Hepatocyte (in vitro differentiated cells): ENCODE measurements at regions not wholly inside any gene's neighbourhood (a gene's known extent, or its start where the extent isn't known, plus 50 kb on each side); places are given as distances from the start of the nearest gene placed in this dataset.

Experiments used
- DNase-seq: peaks from one replicate; pipeline ENCODE4 v3.0.0-alpha.2; 2016; ENCODE audit warnings: low spot score
- H2AFZ ChIP-seq: fragments of 200-600 bp; sonication (generic); 2 replicates; pipeline ENCODE4 v1.6.0; 2016; ENCODE audit warnings: antibody characterized with exemption, mild to moderate bottlenecking
- H3K27ac ChIP-seq: fragments of 200-600 bp; sonication (generic); 2 replicates; pipeline ENCODE4 v1.5.1; 2016; ENCODE audit warnings: mild to moderate bottlenecking
- H3K27me3 ChIP-seq: fragments of 200-600 bp; sonication (generic); 2 replicates; pipeline ENCODE4 v1.6.1; 2016
- H3K36me3 ChIP-seq: fragments of 200-600 bp; sonication (generic); replicated peaks from 2 replicates; pipeline ENCODE4 v1.5.1; 2016; ENCODE audit warnings: low read depth; ENCODE audit not compliant: insufficient read depth
- H3K4me1 ChIP-seq: fragments of 200-600 bp; sonication (generic); 2 replicates; pipeline ENCODE4 v1.5.1; 2016; ENCODE audit warnings: mild to moderate bottlenecking, moderate library complexity; ENCODE audit not compliant: insufficient read depth
- H3K4me2 ChIP-seq: fragments of 200-600 bp; sonication (generic); 2 replicates; pipeline ENCODE4 v1.6.0; 2016
- H3K4me3 ChIP-seq: fragments of 200-600 bp; sonication (generic); 2 replicates; pipeline ENCODE4 v1.5.1; 2016; ENCODE audit warnings: mild to moderate bottlenecking
- H3K79me2 ChIP-seq: fragments of 200-600 bp; sonication (generic); 2 replicates; pipeline ENCODE4 v1.6.0; 2017; ENCODE audit warnings: mild to moderate bottlenecking
- H3K9me2 ChIP-seq: fragments of 200-600 bp; sonication (generic); replicated peaks from 2 replicates; pipeline ENCODE4 v1.6.0; 2017; ENCODE audit warnings: mild to moderate bottlenecking; ENCODE audit not compliant: insufficient read depth
- H3K9me3 ChIP-seq: fragments of 200-600 bp; sonication (generic); 2 replicates; pipeline ENCODE4 v1.5.1; 2016; ENCODE audit warnings: low read depth, mild to moderate bottlenecking
- H4K20me1 ChIP-seq: fragments of 200-600 bp; sonication (generic); 2 replicates; pipeline ENCODE4 v1.6.0; 2016; ENCODE audit warnings: mild to moderate bottlenecking; ENCODE audit not compliant: insufficient read depth, poor library complexity, severe bottlenecking
- CTCF ChIP-seq: fragments of 200-600 bp; sonication (generic); IDR thresholded peaks from 2 replicates; pipeline ENCODE4 v1.5.1; 2016; ENCODE audit warnings: antibody characterized with exemption, mild to moderate bottlenecking; ENCODE audit not compliant: poor library complexity
- EZH2 ChIP-seq: fragments of 200-600 bp; sonication (generic); IDR thresholded peaks from 2 replicates; pipeline ENCODE4 v1.6.1; 2016; ENCODE audit warnings: antibody characterized with exemption, mild to moderate bottlenecking, borderline replicate concordance
- EZH2phosphoT487 ChIP-seq: fragments of 200-600 bp; sonication (generic); IDR thresholded peaks from one replicate; pipeline ENCODE4 v1.6.1; 2018; ENCODE audit warnings: antibody characterized with exemption, mild to moderate bottlenecking, low read depth, moderate library complexity; ENCODE audit not compliant: unreplicated experiment, severe bottlenecking
- WGBS: methylation state at CpG from one replicate; pipeline ENCODE4 v1.1.6; 2016; ENCODE audit warnings: low lambda C conversion rate; ENCODE audit errors: missing lambda C conversion rate; 5-methylcytosine and 5-hydroxymethylcytosine counted together

GRCh38 chr3:177754508-177754921 is 557.2 kb upstream of the TBL1XR1 start:
- Histone ChIP-seq H3K9me2 (no peaks in the 10 kb centered on the region), H4K20me1 (no peaks in the 10 kb centered on the region), H3K4me1 (no peaks in the 10 kb centered on the region), H3K27me3 (no peaks in the 10 kb centered on the region), H2AFZ (no peak overlapping the region), H3K4me2 (no peak overlapping the region), H3K9me3 (no peaks in the 10 kb centered on the region), H3K36me3 (no peaks in the 10 kb centered on the region), H3K4me3 (no peak overlapping the region), H3K27ac (no peak overlapping the region), H3K79me2 (no peaks in the 10 kb centered on the region)
- DNase-seq: no peak
- WGBS: 90% methylated on average over 4 of the region's 4 CpGs
- TF ChIP-seq CTCF (no peak), EZH2phosphoT487 (no peak), EZH2 (no peak)

- Histone ChIP-seq H3K4me1 (no peaks in the 10 kb centered on the region), H3K9me2 (no peaks in the 10 kb centered on the region), H3K9me3 (no peaks in the 10 kb centered on the region), H2AFZ (no peak overlapping the region), H4K20me1 (no peaks in the 10 kb centered on the region), H3K27ac (no peak overlapping the region), H3K36me3 (no peaks in the 10 kb centered on the region), H3K79me2 (no peaks in the 10 kb centered on the region), H3K4me2 (no peak overlapping the region), H3K4me3 (no peak overlapping the region), H3K27me3 (no peaks in the 10 kb centered on the region)
- TF ChIP-seq EZH2: no peak
- TF ChIP-seq CTCF: no peak
- no peak for TF ChIP-seq EZH2phosphoT487
- 74% methylated on average over 1 of the region's 1 CpG for WGBS
- DNase-seq: no peak
These were observed 560.8 kb upstream of the TBL1XR1 start for GRCh38 chr3:177758126-177758525.

GRCh38 chr3:177760803-177761202 is 563.5 kb upstream of the TBL1XR1 start:
- Histone ChIP-seq H3K9me2 (no peaks in the 10 kb centered on the region), H3K4me1 (no peaks in the 10 kb centered on the region), H3K27ac (no peak overlapping the region), H3K27me3 (no peaks in the 10 kb centered on the region), H4K20me1 (no peaks in the 10 kb centered on the region), H3K4me3 (no peak overlapping the region), H2AFZ (no peak overlapping the region), H3K9me3 (no peaks in the 10 kb centered on the region), H3K36me3 (no peaks in the 10 kb centered on the region), H3K79me2 (no peaks in the 10 kb centered on the region), H3K4me2 (no peak overlapping the region)
- TF ChIP-seq EZH2: no peak
- no peak for TF ChIP-seq EZH2phosphoT487
- TF ChIP-seq CTCF: no peak
- no peak for DNase-seq
- 77% methylated on average over 2 of the region's 2 CpGs for WGBS

- TF ChIP-seq EZH2phosphoT487 (no peak), EZH2 (no peak), CTCF (no peak)
- no peak for DNase-seq
- no peaks in the 10 kb centered on the region for H3K79me2 ChIP-seq
- no peaks in the 10 kb centered on the region for H3K27me3 ChIP-seq
- no peak overlapping the region for H3K4me2 ChIP-seq
- H2AFZ ChIP-seq: no peak overlapping the region
- H3K36me3 ChIP-seq: no peaks in the 10 kb centered on the region
- H3K27ac ChIP-seq: no peak overlapping the region
- no peaks in the 10 kb centered on the region for H3K9me2 ChIP-seq
- H3K4me3 ChIP-seq: no peak overlapping the region
- WGBS: 71% methylated on average over 1 of the region's 1 CpG
- no peaks in the 10 kb centered on the region for H3K9me3 ChIP-seq
- H3K4me1 ChIP-seq: no peaks in the 10 kb centered on the region
- no peaks in the 10 kb centered on the region for H4K20me1 ChIP-seq
These were observed 567.2 kb upstream of the TBL1XR1 start for GRCh38 chr3:177764377-177764912.
